K562 (cell line): ENCODE measurements at regions not wholly inside any gene's neighbourhood (a gene's known extent, or its start where the extent isn't known, plus 50 kb on each side); places are given as distances from the start of the nearest gene placed in this dataset.

ENCODE experiments used
- ATAC-seq: fragments of 200-7000 bp; cut with Tn5 transposase; 3 replicates; pipeline ENCODE4 v1.9.1; 2020; ENCODE audit warnings: moderate library complexity
- BruUV-seq: library from RNA; stranded (reverse); fragments of 400-500 nt; replicated peaks from 2 replicates; lab custom pipeline; 2021; lab: Mats Ljungman, UMichigan
- CTCF ChIA-PET: fragments of 300-600 bp; formaldehyde crosslinking; extraction: SDS; loops from one replicate; lab custom pipeline; 2021; ENCODE audit warnings: low intra/inter-chr PET ratio; lab: Yijun Ruan, JAX
- POLR2A ChIA-PET: fragments of 300-600, 350-650 bp; sonication (Branson Sonifier 250); formaldehyde crosslinking; extraction: SDS; loops from one replicate; lab custom pipeline; 2021; ENCODE audit warnings: antibody characterized with exemption, inconsistent platforms; lab: Yijun Ruan, JAX
- DNase-seq, 4 experiments: peaks; one replicate each; pipeline versions ENCODE4 v3.0.0 to v3.0.0-alpha.2; 2011 to 2018; ENCODE audit warnings: low spot score in 3 of 4, mixed read lengths in 3 of 4; ENCODE audit errors: extremely low read depth in 1 of 4
- FAIRE-seq: peaks from 2 replicates; lab custom pipeline; 2011; peaks lifted over from hg19 to GRCh38; lab: Jason Lieb, UNC
- H2AFZ ChIP-seq: 2 replicates; pipeline ENCODE4 v1.6.0; 2011; ENCODE audit warnings: low read depth, low read length, control low read depth, inconsistent platforms
- H3K27ac ChIP-seq: fragments of 200-600 bp; 3 replicates; pipeline ENCODE4 v1.8.0; 2011; ENCODE audit warnings: low read depth, mild to moderate bottlenecking, control low read depth, inconsistent platforms, low read length, moderate library complexity, mixed read lengths; ENCODE audit errors: extremely low read depth
- H3K27me3 ChIP-seq, 2 experiments: fragments of 300-600 bp in 1 of 2; 2 replicates in 1 of 2; 3 replicates in 1 of 2; pipeline versions ENCODE4 v1.6.0 to v1.8.0; 2011; ENCODE audit warnings: inconsistent platforms in 2 of 2, low read length in 2 of 2, mild to moderate bottlenecking in 1 of 2, mixed read lengths in 1 of 2, moderate library complexity in 1 of 2; ENCODE audit not compliant: control insufficient read depth in 2 of 2, insufficient read depth in 2 of 2
- H3K36me3 ChIP-seq: fragments of 300-600 bp; 3 replicates; pipeline ENCODE4 v1.8.0; 2011; ENCODE audit warnings: mild to moderate bottlenecking, low read length, inconsistent platforms; ENCODE audit not compliant: control insufficient read depth, insufficient read depth
- H3K4me1 ChIP-seq, 2 experiments: fragments of 200-600 bp in 1 of 2; replicated peaks in 1 of 2; 2 replicates in 1 of 2; 3 replicates in 1 of 2; pipeline versions ENCODE4 v1.5.1 to v1.8.0; 2011; ENCODE audit warnings: inconsistent platforms in 2 of 2, low read length in 2 of 2, mild to moderate bottlenecking in 1 of 2, mixed read lengths in 1 of 2, moderate library complexity in 1 of 2; ENCODE audit not compliant: control insufficient read depth in 2 of 2, insufficient read depth in 2 of 2
- H3K4me2 ChIP-seq: 2 replicates; pipeline ENCODE4 v1.6.1; 2011; ENCODE audit warnings: low read length, control low read depth, inconsistent platforms, mixed read lengths; ENCODE audit not compliant: insufficient read depth
- H3K4me3 ChIP-seq: fragments of 200-600 bp; sonication (generic), shearing (Covaris generic); 2 replicates; pipeline ENCODE4 v1.5.1; 2016; ENCODE audit warnings: control low read depth, inconsistent platforms
- H3K79me2 ChIP-seq: fragments of 200-600 bp; 3 replicates; pipeline ENCODE4 v1.8.0; 2011; ENCODE audit warnings: low read length, inconsistent platforms; ENCODE audit not compliant: control insufficient read depth, insufficient read depth
- H3K9ac ChIP-seq, 2 experiments: 2 replicates each; pipeline versions ENCODE4 v1.6.0 to v1.6.1; 2011; ENCODE audit warnings: low read depth in 2 of 2, low read length in 2 of 2, control low read depth in 1 of 2, inconsistent platforms in 1 of 2, mild to moderate bottlenecking in 1 of 2, mixed read lengths in 1 of 2; ENCODE audit not compliant: insufficient read depth in 1 of 2
- H3K9me1 ChIP-seq: one replicate; pipeline ENCODE4 v1.6.0; 2011; ENCODE audit warnings: inconsistent platforms, mild to moderate bottlenecking, low read length, moderate library complexity; ENCODE audit not compliant: control insufficient read depth, insufficient read depth
- H3K9me3 ChIP-seq: replicated peaks from 2 replicates; pipeline ENCODE4 v1.5.1; 2011; ENCODE audit warnings: low read depth, low read length, inconsistent platforms; ENCODE audit not compliant: control insufficient read depth, insufficient read depth
- H4K20me1 ChIP-seq: replicated peaks from 2 replicates; pipeline ENCODE4 v1.6.1; 2011; ENCODE audit warnings: low read length, inconsistent platforms, mixed read lengths; ENCODE audit not compliant: control insufficient read depth, insufficient read depth
- E2F3 ChIP-seq: fragments of 250-450 bp; sonication (Bioruptor Pico); IDR thresholded peaks from 2 replicates; pipeline ENCODE4 v1.4.0; 2020; ENCODE audit warnings: mild to moderate bottlenecking
- ELF2 ChIP-seq: fragments of 250-450 bp; sonication (Bioruptor Pico); IDR thresholded peaks from 2 replicates; pipeline ENCODE4 v1.5.0; 2021; ENCODE audit warnings: mild to moderate bottlenecking
- RBM39 ChIP-seq: fragments of 200-400 bp; formaldehyde crosslinking; optimal IDR thresholded peaks from 2 replicates; pipeline ENCODE3; 2018; ENCODE audit warnings: low read depth, low read length
- SFPQ ChIP-seq: fragments of 200-400 bp; formaldehyde crosslinking; IDR thresholded peaks from 2 replicates; pipeline ENCODE4 v1.6.1; 2017; ENCODE audit warnings: mild to moderate bottlenecking, low read depth, low read length, moderate library complexity
- SIN3A ChIP-seq, 2 experiments: fragments of 150-350 bp in 1 of 2; IDR thresholded peaks; 2 replicates each; pipeline ENCODE4 v1.6.1; 2011 to 2016; ENCODE audit warnings: borderline replicate concordance in 2 of 2, low read depth in 2 of 2, low read length in 2 of 2, mild to moderate bottlenecking in 2 of 2, moderate library complexity in 2 of 2; ENCODE audit not compliant: control insufficient read depth in 1 of 2
- ZBTB11 ChIP-seq, 3 experiments: fragments of 200-800 bp in 1 of 3; fragments of 250-450 bp in 1 of 3; fragments of 450-650 bp in 1 of 3; sonication (Bioruptor Pico) in 1 of 3; sonication (Bioruptor generic) in 1 of 3; formaldehyde crosslinking in 1 of 3; IDR thresholded peaks; 2 replicates each; pipeline versions ENCODE4 v1.6.1 to v1.8.0; 2016 to 2022; ENCODE audit warnings: mild to moderate bottlenecking in 2 of 3, missing genetic modification characterization in 2 of 3, missing compliant biosample characterization in 1 of 3, moderate library complexity in 1 of 3
- ZBTB5 ChIP-seq: fragments of 450-650 bp; IDR thresholded peaks from 2 replicates; pipeline ENCODE4 v1.6.1; 2017; ENCODE audit warnings: antibody characterized with exemption
- ZNF12 ChIP-seq: sonication (generic); formaldehyde crosslinking; IDR thresholded peaks from 2 replicates; pipeline ENCODE4 v1.4.0; 2020; ENCODE audit warnings: mild to moderate bottlenecking, missing genetic modification reagents
- ZNF431 ChIP-seq: sonication (generic); formaldehyde crosslinking; IDR thresholded peaks from 2 replicates; pipeline ENCODE4 v1.8.0; 2022; ENCODE audit warnings: mild to moderate bottlenecking, missing genetic modification reagents
- WGBS: fragments of 100-300 bp; shearing (Covaris generic); methylation state at CpG from one replicate; pipeline ENCODE4 v1.1.6; 2016; ENCODE audit warnings: low coverage, mixed read lengths; ENCODE audit not compliant: insufficient coverage; ENCODE audit errors: missing lambda C conversion rate; 5-methylcytosine and 5-hydroxymethylcytosine counted together
- in situ Hi-C: fragments of 300-500 bp; cut with MboI; formaldehyde crosslinking; loops from 4 replicates; pipeline ENCODE4 v1.15.0; 2018; ENCODE audit warnings: inconsistent platforms, mixed read lengths
- intact Hi-C: fragments of 100-400 bp; cut with micrococcal nuclease; formaldehyde crosslinking; loops from 2 replicates; pipeline ENCODE4 v1.14.2; 2022
- TF ChIP-seq, protein P1 (sequence below): fragments of 450-650 bp; IDR thresholded peaks from 2 replicates; pipeline ENCODE4 v1.6.1; 2016; ENCODE audit warnings: missing biosample characterization, missing genetic modification characterization
- TF ChIP-seq, protein P2 (sequence below), 2 experiments: fragments of 250-450 bp in 1 of 2; fragments of 450-650 bp in 1 of 2; sonication (Bioruptor Pico) in 1 of 2; IDR thresholded peaks; 2 replicates each; pipeline versions ENCODE4 v1.6.1 to v1.8.0; 2016 to 2021; ENCODE audit warnings: mild to moderate bottlenecking in 2 of 2, moderate library complexity in 2 of 2, missing compliant biosample characterization in 1 of 2, missing genetic modification characterization in 1 of 2

DNA sequence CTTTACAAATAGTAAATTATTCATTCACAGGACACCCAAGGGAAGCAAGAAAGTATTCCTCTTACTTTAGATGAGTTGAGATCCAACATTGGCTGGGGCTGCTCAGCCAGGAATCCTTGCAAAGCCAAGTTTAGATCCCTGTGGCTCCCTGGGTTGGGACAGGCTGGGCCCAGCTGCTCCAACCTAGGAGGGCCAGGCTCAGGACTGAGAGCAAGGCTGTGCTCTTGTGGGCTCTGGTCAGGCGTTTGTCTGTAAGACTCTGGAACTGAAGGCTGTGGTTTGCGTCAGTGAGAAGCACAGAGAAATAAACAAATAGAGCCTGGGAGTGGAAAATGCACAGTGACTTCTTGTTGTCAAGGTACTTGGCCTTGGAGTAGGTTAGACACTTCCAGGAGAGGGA lies 53.2 kb upstream of the TMEM273 start:
- Histone ChIP-seq H4K20me1 (no peaks in the 10 kb centered on the region), H3K27me3 (no peaks in the 10 kb centered on the region), H3K9ac (no peak overlapping the region), H3K4me2 (no peak overlapping the region), H3K79me2 (no peaks in the 10 kb centered on the region), H3K9me3 (no peaks in the 10 kb centered on the region), H3K9me1 (no peaks in the 10 kb centered on the region), H3K4me1 (peaks cover 7 to 9% of the 10 kb centered on the region in 2 experiments; a peak in 4 of 5 replicates), H3K27ac (no peak overlapping the region), H2AFZ (peak overlapping the region; percentile 15; the same call in 1 of the 2 replicates), H3K36me3 (no peaks in the 10 kb centered on the region), H3K4me3 (no peak overlapping the region)
- intact Hi-C loops = no loop called here
- DNase-seq (no peak), FAIRE-seq (no peak), ATAC-seq (0 out of 3 replicates have a peak, but pooled peaks have one; percentile 12)
- ChIA-PET POLR2A (no interaction called here), CTCF (no interaction called here)
- in situ Hi-C loops = no loop called here
- no TSS peak for BruUV-seq
- WGBS = 38% methylated on average over 2 of the region's 2 CpGs
- TF ChIP-seq ELF2 (CRISPR knock-in tag) = no peak
- TF ChIP-seq E2F3 (CRISPR knock-in tag) = no peak
- no peak for TF ChIP-seq SFPQ
- TF ChIP-seq RBM39 = no peak
- TF ChIP-seq ZBTB11 (CRISPR knock-in tag; IDR thresholded peaks at IDR 0.05) = no peak
- TF ChIP-seq SIN3A (IDR thresholded peaks at IDR 0.05; ENCODE audit: borderline replicate concordance in 2 of 2, control insufficient read depth in 1 of 2, low read depth in 2 of 2, low read length in 2 of 2) = no peak
- no peak for TF ChIP-seq ZBTB5
- no peak for TF ChIP-seq ZNF12 (CRISPR knock-in tag)
- TF ChIP-seq, protein P1, sequence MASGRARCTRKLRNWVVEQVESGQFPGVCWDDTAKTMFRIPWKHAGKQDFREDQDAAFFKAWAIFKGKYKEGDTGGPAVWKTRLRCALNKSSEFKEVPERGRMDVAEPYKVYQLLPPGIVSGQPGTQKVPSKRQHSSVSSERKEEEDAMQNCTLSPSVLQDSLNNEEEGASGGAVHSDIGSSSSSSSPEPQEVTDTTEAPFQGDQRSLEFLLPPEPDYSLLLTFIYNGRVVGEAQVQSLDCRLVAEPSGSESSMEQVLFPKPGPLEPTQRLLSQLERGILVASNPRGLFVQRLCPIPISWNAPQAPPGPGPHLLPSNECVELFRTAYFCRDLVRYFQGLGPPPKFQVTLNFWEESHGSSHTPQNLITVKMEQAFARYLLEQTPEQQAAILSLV (tag) = no peak
- TF ChIP-seq ZNF431 (CRISPR knock-in tag) = no peak
- TF ChIP-seq, protein P2, sequence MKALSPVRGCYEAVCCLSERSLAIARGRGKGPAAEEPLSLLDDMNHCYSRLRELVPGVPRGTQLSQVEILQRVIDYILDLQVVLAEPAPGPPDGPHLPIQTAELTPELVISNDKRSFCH (CRISPR knock-in tag; IDR thresholded peaks at IDR 0.05) = no peak
- TF ChIP-seq, protein P2 (tag; IDR thresholded peaks at IDR 0.05) = no peak
